ENCODE measurements at regions not wholly inside any gene's neighbourhood (a gene's known extent, or its start where the extent isn't known, plus 50 kb on each side); places are given as distances from the start of the nearest gene placed in this dataset.
"Not testable (repeated sequence)": the region's sequence is repeated elsewhere in the genome, so short reads cannot be mapped to it uniquely, and the experiment has no call there.

- H3K4me1 Mint-ChIP-seq (ENCODE audit: unreplicated experiment); H3K27ac Mint-ChIP-seq; H3K9me3 Mint-ChIP-seq; H3K4me3 Mint-ChIP-seq; H3K27me3 Mint-ChIP-seq; H3K36me3 Mint-ChIP-seq: not testable (repeated sequence)
- peak; percentile 40 for DNase-seq (ENCODE audit: extremely low spot score, unreplicated experiment)
Measured at GRCh38 chr11:48803955-48804354, 179.7 kb downstream of the TRIM51G start.

Data from type B pancreatic cell (in vitro differentiated cells).